Esophagus squamous epithelium (tissue), 4 donors: ENCODE measurements at regions not wholly inside any gene's neighbourhood (a gene's known extent, or its start where the extent isn't known, plus 50 kb on each side); places are given as distances from the start of the nearest gene placed in this dataset.

Experiments
- POLR2A ChIP-seq, 4 donors: fragments of 450-650 bp; IDR thresholded peaks; one replicate each; pipeline ENCODE4 v1.6.1; 2017; ENCODE audit warnings: antibody characterized with exemption in 4 of 4, mild to moderate bottlenecking in 4 of 4, moderate library complexity in 3 of 4
- TF ChIP-seq, protein P1 (sequence below), 6 experiments: fragments of 450-650 bp in 4 of 6; fragments of 200-600 bp in 2 of 6; sonication (generic) in 2 of 6; IDR thresholded peaks; one replicate each; pipeline ENCODE4 v1.5.1; 2016 to 2019; ENCODE audit warnings: antibody characterized with exemption in 6 of 6, mild to moderate bottlenecking in 4 of 6, moderate library complexity in 4 of 6

DNA sequence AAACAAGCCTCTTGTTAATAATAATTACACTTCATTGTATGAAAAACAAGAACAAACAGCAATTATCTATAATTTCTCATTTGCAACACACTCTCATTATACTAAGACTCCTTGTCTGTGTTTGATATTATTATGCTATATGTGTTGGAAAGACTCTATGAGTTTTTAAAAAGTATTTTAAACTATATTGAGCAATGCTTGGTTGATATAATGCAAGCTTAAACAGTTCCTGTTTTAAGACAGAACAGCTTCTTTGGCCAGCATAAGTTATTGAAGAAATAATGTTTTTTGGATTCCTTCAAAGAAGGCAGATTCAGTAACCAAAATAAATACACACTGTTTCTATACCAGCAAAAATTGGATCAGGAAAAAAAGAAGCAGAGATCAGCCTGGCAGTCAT is 871.4 kb downstream of the MAT2B start:
- TF ChIP-seq, protein P1, sequence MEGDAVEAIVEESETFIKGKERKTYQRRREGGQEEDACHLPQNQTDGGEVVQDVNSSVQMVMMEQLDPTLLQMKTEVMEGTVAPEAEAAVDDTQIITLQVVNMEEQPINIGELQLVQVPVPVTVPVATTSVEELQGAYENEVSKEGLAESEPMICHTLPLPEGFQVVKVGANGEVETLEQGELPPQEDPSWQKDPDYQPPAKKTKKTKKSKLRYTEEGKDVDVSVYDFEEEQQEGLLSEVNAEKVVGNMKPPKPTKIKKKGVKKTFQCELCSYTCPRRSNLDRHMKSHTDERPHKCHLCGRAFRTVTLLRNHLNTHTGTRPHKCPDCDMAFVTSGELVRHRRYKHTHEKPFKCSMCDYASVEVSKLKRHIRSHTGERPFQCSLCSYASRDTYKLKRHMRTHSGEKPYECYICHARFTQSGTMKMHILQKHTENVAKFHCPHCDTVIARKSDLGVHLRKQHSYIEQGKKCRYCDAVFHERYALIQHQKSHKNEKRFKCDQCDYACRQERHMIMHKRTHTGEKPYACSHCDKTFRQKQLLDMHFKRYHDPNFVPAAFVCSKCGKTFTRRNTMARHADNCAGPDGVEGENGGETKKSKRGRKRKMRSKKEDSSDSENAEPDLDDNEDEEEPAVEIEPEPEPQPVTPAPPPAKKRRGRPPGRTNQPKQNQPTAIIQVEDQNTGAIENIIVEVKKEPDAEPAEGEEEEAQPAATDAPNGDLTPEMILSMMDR (IDR thresholded peaks at IDR 0.05), result no peak
- TF ChIP-seq POLR2A (IDR thresholded peaks at IDR 0.05), result no peak
